Panc1 (cell line): ENCODE measurements at regions not wholly inside any gene's neighbourhood (a gene's known extent, or its start where the extent isn't known, plus 50 kb on each side); places are given as distances from the start of the nearest gene placed in this dataset.

Experiments
- ATAC-seq: fragments of 200-7000 bp; cut with Tn5 transposase; 2 replicates; pipeline ENCODE4 v1.9.1; 2020; ENCODE audit warnings: mild to moderate bottlenecking, moderate library complexity
- BruUV-seq: library from RNA; stranded (reverse); fragments of 400-500 nt; replicated peaks from 2 replicates; lab custom pipeline; 2021; lab: Mats Ljungman, UMichigan
- CTCF ChIA-PET: fragments of 300-600 bp; sonication (Branson Sonifier 250); formaldehyde crosslinking; loops from one replicate; lab custom pipeline; 2022; ENCODE audit warnings: antibody characterized with exemption; lab: Charles Lee
- POLR2A ChIA-PET: fragments of 300-600 bp; sonication (Branson Sonifier 250); formaldehyde crosslinking; loops from one replicate; lab custom pipeline; 2022; ENCODE audit warnings: antibody characterized with exemption; lab: Charles Lee
- DNase-seq: peaks from one replicate; pipeline ENCODE4 v3.0.0-alpha.2; 2010; ENCODE audit warnings: low read depth, low spot score
- H3K27ac ChIP-seq: 2 replicates; pipeline ENCODE4 v1.5.1; 2011; ENCODE audit warnings: mild to moderate bottlenecking, low read length, inconsistent platforms
- H3K27me3 ChIP-seq: fragments of 200-500 bp; sonication (Bioruptor generic); 2 replicates; pipeline ENCODE4 v1.6.0; 2014; ENCODE audit warnings: low read length, inconsistent platforms; ENCODE audit not compliant: control insufficient read depth, insufficient read depth
- H3K36me3 ChIP-seq: fragments of 200-500 bp; sonication (Bioruptor generic); 2 replicates; pipeline ENCODE4 v1.5.1; 2014; ENCODE audit warnings: inconsistent platforms, mild to moderate bottlenecking, low read length, moderate library complexity; ENCODE audit not compliant: control insufficient read depth, insufficient read depth
- H3K4me1 ChIP-seq: 2 replicates; pipeline ENCODE4 v1.5.1; 2011; ENCODE audit warnings: inconsistent platforms, mild to moderate bottlenecking, low read length, moderate library complexity; ENCODE audit not compliant: control insufficient read depth, insufficient read depth
- H3K4me3 ChIP-seq, 2 experiments: 2 replicates each; pipeline ENCODE4 v1.5.1; 2011 to 2012; ENCODE audit warnings: low read depth in 2 of 2, low read length in 2 of 2, mild to moderate bottlenecking in 2 of 2, inconsistent platforms in 1 of 2, moderate library complexity in 1 of 2
- H3K9me3 ChIP-seq: fragments of 200-500 bp; sonication (Bioruptor generic); 2 replicates; pipeline ENCODE4 v1.5.1; 2014; ENCODE audit warnings: low read depth, mild to moderate bottlenecking, inconsistent platforms, low read length, moderate library complexity; ENCODE audit not compliant: control insufficient read depth, insufficient read depth
- CTCF ChIP-seq: fragments of 450-650 bp; IDR thresholded peaks from 2 replicates; pipeline ENCODE4 v1.5.1; 2017; ENCODE audit warnings: mild to moderate bottlenecking
- POLR2AphosphoS5 ChIP-seq: IDR thresholded peaks from 2 replicates; pipeline ENCODE4 v1.6.1; 2012; ENCODE audit warnings: mild to moderate bottlenecking, low read depth, low read length, moderate library complexity
- REST ChIP-seq, 2 experiments: IDR thresholded peaks; 2 replicates each; pipeline ENCODE4 v1.6.1; 2011 to 2012; ENCODE audit warnings: low read depth in 2 of 2, control low read depth in 1 of 2, low read length in 1 of 2, mild to moderate bottlenecking in 1 of 2, moderate library complexity in 1 of 2; ENCODE audit not compliant: insufficient read depth in 1 of 2
- SIN3A ChIP-seq: IDR thresholded peaks from 2 replicates; pipeline ENCODE4 v1.6.1; 2012; ENCODE audit warnings: low read depth, mild to moderate bottlenecking, low read length, moderate library complexity, borderline replicate concordance; ENCODE audit not compliant: insufficient read depth
- TCF7L2 ChIP-seq: IDR thresholded peaks from 2 replicates; pipeline ENCODE4 v1.6.1; 2011; ENCODE audit warnings: mild to moderate bottlenecking, low read depth, low read length, inconsistent platforms
- in situ Hi-C: cut with HindIII; loops from 2 replicates; pipeline ENCODE4 v1.10.0; 2016; ENCODE audit warnings: low sequenced_read_pairs, low pct_unique_long_range_greater_than_20kb
- intact Hi-C: fragments of 100-400 bp; cut with micrococcal nuclease; formaldehyde crosslinking; loops from one replicate; pipeline ENCODE4 v1.10.0; 2022; ENCODE audit not compliant: unreplicated experiment

GRCh38 chr2:18379870-18380269 is 180.6 kb downstream of the RDH14 start:
- ChIA-PET CTCF (interaction anchor here (0.6 kb wide), 1 partner anchor 14 kb away, joined by 7 read pairs; no protein-coding TSS in a partner anchor), POLR2A (no interaction called here)
- DNase-seq (no peak), ATAC-seq (no peak)
- no TSS peak for BruUV-seq
- H3K27ac ChIP-seq = no peak overlapping the region
- intact Hi-C loops (loop anchor here (10.0 kb wide), 1 partner anchor 985 kb away; no protein-coding TSS in a partner anchor), in situ Hi-C loops (no loop called here)
- H3K4me1 ChIP-seq = no peaks in the 10 kb centered on the region
- no peaks in the 10 kb centered on the region for H3K9me3 ChIP-seq
- no peak overlapping the region for H3K4me3 ChIP-seq
- TF ChIP-seq CTCF = no peak
- no peak for TF ChIP-seq SIN3A
- TF ChIP-seq TCF7L2 = no peak
- no peak for TF ChIP-seq REST (IDR thresholded peaks at IDR 0.05; ENCODE audit: insufficient read depth in 1 of 2, low read depth in 2 of 2, low read length in 1 of 2)
- no peak for TF ChIP-seq POLR2AphosphoS5
- no peaks in the 10 kb centered on the region for H3K36me3 ChIP-seq
- H3K27me3 ChIP-seq = 0 out of 2 replicates have a peak, but pooled peaks cover 4% of the 10 kb centered on the region

- Histone ChIP-seq H3K9me3 (no peaks in the 10 kb centered on the region), H3K27ac (no peak overlapping the region), H3K4me3 (no peak overlapping the region), H3K36me3 (no peaks in the 10 kb centered on the region), H3K4me1 (no peaks in the 10 kb centered on the region), H3K27me3 (0 out of 2 replicates have a peak, but pooled peaks cover 4% of the 10 kb centered on the region)
- peak; percentile 84 for ATAC-seq
- POLR2A ChIA-PET = no interaction called here
- TF ChIP-seq CTCF (peak; percentile 86), REST (IDR thresholded peaks at IDR 0.05; ENCODE audit: insufficient read depth in 1 of 2, low read depth in 2 of 2, low read length in 1 of 2) (no peak)
- CTCF ChIA-PET = interaction anchor here (0.5 to 1.0 kb wide), 2 partner anchors 200 to 624 kb away, joined by 3 to 5 read pairs; partner anchors contain the start of genes GEN1 and SMC6
- intact Hi-C loops = loop anchor here (1.0 kb wide), 1 partner anchor 526 kb away; no protein-coding TSS in a partner anchor
- in situ Hi-C loops = no loop called here
- DNase-seq = no peak
- BruUV-seq = no TSS peak
Measured at GRCh38 chr2:18378020-18378653, 182.3 kb downstream of the RDH14 start.
